ENCODE measurements at regions not wholly inside any gene's neighbourhood (a gene's known extent, or its start where the extent isn't known, plus 50 kb on each side); places are given as distances from the start of the nearest gene placed in this dataset.
"Not testable (repeated sequence)": the region's sequence is repeated elsewhere in the genome, so short reads cannot be mapped to it uniquely, and the experiment has no call there.

DNA sequence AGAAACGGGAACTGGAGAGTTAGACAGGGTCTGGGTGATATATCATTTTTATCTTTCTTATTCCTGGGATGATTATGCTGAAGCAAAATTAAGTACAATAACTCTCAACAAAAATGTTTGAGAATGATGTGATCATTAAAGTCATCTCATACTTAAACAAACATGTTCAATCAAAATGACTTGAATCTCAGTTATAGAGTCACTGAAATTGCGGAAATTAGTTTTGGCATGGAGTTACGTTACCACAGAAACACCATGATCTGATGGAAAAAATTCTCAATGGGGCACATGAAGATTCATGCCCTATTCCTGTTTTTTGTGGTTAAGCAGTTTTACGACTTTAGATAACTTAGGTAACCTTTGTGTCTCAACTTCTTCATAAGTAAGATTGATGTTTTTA is 757.7 kb downstream of the EPHA4 start:
- no peak overlapping the region for H3K4me3 Mint-ChIP-seq
- no peak overlapping the region for H3K27ac Mint-ChIP-seq
- no peaks in the 10 kb centered on the region for H3K27me3 Mint-ChIP-seq
- H3K36me3 Mint-ChIP-seq (ENCODE audit: low read depth): no peaks in the 10 kb centered on the region
- no peaks in the 10 kb centered on the region for H3K4me1 Mint-ChIP-seq (ENCODE audit: low read depth)
- intact Hi-C loops (cut with micrococcal nuclease): no loop called here
- H3K9me3 Mint-ChIP-seq: peaks cover 11% of the 10 kb centered on the region

DNA sequence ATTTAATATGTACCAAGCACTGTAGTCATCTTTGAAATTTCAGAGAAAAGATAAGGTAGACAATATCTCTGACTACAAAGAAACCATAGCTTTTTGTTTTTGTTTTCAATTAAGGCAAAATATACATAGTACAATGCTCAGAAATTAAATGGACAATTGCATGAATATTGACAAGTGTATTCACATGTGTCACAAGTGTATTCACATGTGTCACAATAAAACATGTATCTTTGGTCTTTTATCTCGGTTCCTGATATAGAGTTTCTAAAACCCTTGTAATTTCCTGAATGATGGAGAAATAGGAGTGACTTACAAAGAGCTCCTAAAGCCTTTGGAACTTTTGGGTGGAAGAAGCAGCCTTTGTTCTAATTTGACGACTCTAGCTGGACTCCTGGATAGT is 756.4 kb downstream of the EPHA4 start:
- Mint-ChIP-seq H3K36me3 (ENCODE audit: low read depth) (no peaks in the 10 kb centered on the region), H3K9me3 (peaks cover 14% of the 10 kb centered on the region), H3K4me1 (ENCODE audit: low read depth) (no peaks in the 10 kb centered on the region), H3K27me3 (no peaks in the 10 kb centered on the region), H3K4me3 (no peak overlapping the region), H3K27ac (no peak overlapping the region)
- intact Hi-C loops (cut with micrococcal nuclease): no loop called here

DNA sequence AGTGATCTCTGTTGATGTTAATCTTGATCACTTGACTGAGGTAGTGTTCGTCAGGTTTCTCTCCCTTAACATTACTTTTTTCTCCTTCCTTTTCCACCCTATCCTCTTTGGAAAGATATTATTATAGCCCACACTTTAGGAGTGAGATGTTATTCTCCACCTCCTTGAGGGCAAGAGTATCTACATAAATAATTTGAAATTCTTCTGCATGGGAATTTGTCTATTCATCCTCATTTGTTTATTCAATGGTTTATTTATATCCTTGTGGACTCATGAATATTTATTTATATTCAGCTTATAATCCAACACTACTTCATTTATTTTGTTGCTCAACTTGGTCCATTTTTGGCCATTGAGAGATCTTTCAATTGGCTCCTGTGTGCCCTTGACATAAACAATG is 750.4 kb downstream of the EPHA4 start:
- Mint-ChIP-seq H3K4me1 (ENCODE audit: low read depth) (no peaks in the 10 kb centered on the region), H3K4me3 (no peak overlapping the region), H3K9me3 (peaks cover 38% of the 10 kb centered on the region), H3K27me3 (no peaks in the 10 kb centered on the region), H3K36me3 (ENCODE audit: low read depth) (no peaks in the 10 kb centered on the region), H3K27ac (no peak overlapping the region)
- intact Hi-C loops (cut with micrococcal nuclease): no loop called here

DNA sequence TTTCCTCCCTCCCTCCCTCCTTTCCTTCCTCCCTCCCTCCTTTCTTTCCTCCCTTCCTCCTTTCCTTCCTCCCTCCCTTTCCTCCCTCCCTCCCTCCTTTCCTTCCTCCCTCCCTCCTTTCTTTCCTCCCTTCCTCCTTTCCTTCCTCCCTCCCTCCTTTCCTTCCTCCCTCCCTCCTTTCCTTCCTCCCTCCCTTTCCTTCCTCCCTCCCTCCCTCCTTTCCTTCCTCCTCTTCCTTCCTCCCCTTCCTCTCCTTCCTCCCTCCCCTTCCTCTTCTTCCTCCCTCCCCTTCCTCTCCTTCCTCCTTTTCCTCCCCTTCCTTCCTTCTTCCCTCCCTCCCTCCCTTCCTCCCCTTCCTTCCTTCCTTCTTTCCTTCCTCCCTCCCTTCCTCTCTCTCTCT is 748.5 kb downstream of the EPHA4 start:
- H3K27me3 Mint-ChIP-seq; intact Hi-C loops (cut with micrococcal nuclease); H3K4me3 Mint-ChIP-seq; H3K36me3 Mint-ChIP-seq (ENCODE audit: low read depth); H3K4me1 Mint-ChIP-seq (ENCODE audit: low read depth); H3K27ac Mint-ChIP-seq: not testable (repeated sequence)
- peaks cover 42% of the 10 kb centered on the region for H3K9me3 Mint-ChIP-seq

DNA sequence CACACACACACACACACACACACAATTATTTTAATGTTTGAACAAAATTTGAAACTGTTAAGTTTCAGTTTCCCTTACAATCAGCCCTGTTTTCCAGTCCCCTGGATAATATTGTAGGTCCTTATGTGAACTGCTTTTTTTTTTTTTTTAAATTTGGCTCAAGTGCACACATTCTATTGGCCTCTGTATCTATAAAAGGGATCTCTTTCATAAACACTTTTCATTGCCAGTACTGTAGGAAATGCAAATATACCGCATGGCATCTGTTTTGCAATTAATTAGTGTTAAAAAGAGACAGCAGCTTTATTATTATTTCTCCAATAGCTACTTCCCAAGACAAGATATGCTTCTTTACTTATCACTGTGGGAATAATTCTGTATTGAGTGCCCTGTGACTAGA is 738.7 kb downstream of the EPHA4 start:
- Mint-ChIP-seq H3K27me3 (no peaks in the 10 kb centered on the region), H3K4me1 (ENCODE audit: low read depth) (no peaks in the 10 kb centered on the region), H3K9me3 (peaks cover 4% of the 10 kb centered on the region), H3K36me3 (ENCODE audit: low read depth) (no peaks in the 10 kb centered on the region), H3K4me3 (no peak overlapping the region), H3K27ac (no peak overlapping the region)
- intact Hi-C loops (cut with micrococcal nuclease): no loop called here

- Mint-ChIP-seq H3K27ac (no peak overlapping the region), H3K4me1 (ENCODE audit: low read depth) (no peaks in the 10 kb centered on the region), H3K27me3 (no peaks in the 10 kb centered on the region), H3K9me3 (no peaks in the 10 kb centered on the region), H3K36me3 (ENCODE audit: low read depth) (no peaks in the 10 kb centered on the region), H3K4me3 (no peak overlapping the region)
- intact Hi-C loops (cut with micrococcal nuclease): no loop called here
These were observed 736.5 kb downstream of the EPHA4 start for GRCh38 chr2:220835583-220835982.

- H3K9me3 Mint-ChIP-seq: no peaks in the 10 kb centered on the region
- intact Hi-C loops (cut with micrococcal nuclease): no loop called here
- no peaks in the 10 kb centered on the region for H3K4me1 Mint-ChIP-seq (ENCODE audit: low read depth)
- no peak overlapping the region for H3K4me3 Mint-ChIP-seq
- no peak overlapping the region for H3K27ac Mint-ChIP-seq
- no peaks in the 10 kb centered on the region for H3K27me3 Mint-ChIP-seq
- H3K36me3 Mint-ChIP-seq (ENCODE audit: low read depth): no peaks in the 10 kb centered on the region
These were observed 734.9 kb downstream of the EPHA4 start for GRCh38 chr2:220837226-220837625.

DNA sequence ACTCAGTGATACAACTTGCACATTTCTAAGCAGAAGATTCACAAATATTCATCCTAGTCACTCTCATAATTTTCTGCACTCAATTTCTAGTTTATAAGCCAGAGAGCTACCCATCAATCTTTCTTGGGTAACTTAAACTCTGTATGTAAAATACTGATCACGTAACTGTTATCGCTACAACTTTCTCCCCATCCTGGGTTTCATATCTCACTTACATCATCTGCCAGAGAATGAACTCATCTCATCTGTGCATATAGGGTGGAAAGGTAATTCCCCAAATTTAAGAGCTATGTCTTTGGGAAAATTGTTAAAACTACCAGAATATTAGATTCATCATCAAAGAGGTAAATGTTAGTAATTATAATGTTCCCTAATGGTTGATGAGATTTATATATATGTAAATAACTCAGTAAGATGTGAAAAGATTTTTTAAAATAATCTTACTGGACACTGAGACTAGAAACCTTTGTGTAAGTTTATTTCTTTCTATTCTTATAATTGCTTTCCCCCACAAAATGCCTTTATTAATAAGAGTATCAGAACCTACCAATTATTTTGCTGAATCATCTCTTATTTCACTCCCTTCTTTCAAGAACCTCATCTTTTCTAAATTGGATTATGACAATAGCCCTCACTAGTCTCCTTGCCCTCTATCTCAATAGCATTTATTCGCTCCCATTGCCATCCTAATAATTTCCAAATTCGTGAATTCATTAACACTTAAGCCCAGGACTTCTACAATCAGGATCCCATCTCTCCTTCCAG is 729.0 kb downstream of the EPHA4 start:
- intact Hi-C loops (cut with micrococcal nuclease): no loop called here
- Mint-ChIP-seq H3K27me3 (no peaks in the 10 kb centered on the region), H3K4me1 (ENCODE audit: low read depth) (no peaks in the 10 kb centered on the region), H3K36me3 (ENCODE audit: low read depth) (no peaks in the 10 kb centered on the region), H3K27ac (no peak overlapping the region), H3K4me3 (no peak overlapping the region), H3K9me3 (peaks cover 7% of the 10 kb centered on the region)

DNA sequence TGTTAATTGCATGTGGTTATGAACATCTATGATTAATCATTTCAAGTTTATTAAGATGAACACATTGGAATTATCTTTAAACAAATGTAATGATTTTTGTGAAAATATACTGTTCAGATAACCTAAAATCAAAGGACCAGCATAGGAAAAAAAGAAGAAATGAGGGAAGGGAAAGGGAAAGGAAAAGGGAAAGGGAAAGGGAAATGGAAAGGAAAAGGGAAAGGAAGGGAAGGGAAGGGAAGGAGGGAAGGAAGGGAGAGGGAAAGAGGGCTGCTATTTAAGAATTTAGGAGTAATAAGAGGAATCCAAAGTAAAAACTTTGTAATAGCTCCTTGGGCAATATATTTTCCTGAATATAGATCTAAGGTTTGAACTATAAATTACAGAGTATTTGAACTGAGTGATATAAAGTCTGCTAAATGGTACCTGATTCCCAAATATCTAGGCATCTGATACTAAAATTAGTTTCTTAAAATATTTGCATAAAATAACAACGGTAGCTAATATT is 726.3 kb downstream of the EPHA4 start:
- no peak overlapping the region for H3K4me3 Mint-ChIP-seq
- intact Hi-C loops (cut with micrococcal nuclease): no loop called here
- peaks cover 17% of the 10 kb centered on the region for H3K9me3 Mint-ChIP-seq
- H3K27me3 Mint-ChIP-seq: no peaks in the 10 kb centered on the region
- H3K27ac Mint-ChIP-seq: no peak overlapping the region
- no peaks in the 10 kb centered on the region for H3K36me3 Mint-ChIP-seq (ENCODE audit: low read depth)
- H3K4me1 Mint-ChIP-seq (ENCODE audit: low read depth): no peaks in the 10 kb centered on the region

GRCh38 chr2:220847006-220847405 is 725.1 kb downstream of the EPHA4 start:
- Mint-ChIP-seq H3K27me3 (no peaks in the 10 kb centered on the region), H3K4me1 (ENCODE audit: low read depth) (no peaks in the 10 kb centered on the region), H3K9me3 (peaks cover 24% of the 10 kb centered on the region), H3K4me3 (no peak overlapping the region), H3K27ac (no peak overlapping the region), H3K36me3 (ENCODE audit: low read depth) (no peaks in the 10 kb centered on the region)
- intact Hi-C loops (cut with micrococcal nuclease): no loop called here

DNA sequence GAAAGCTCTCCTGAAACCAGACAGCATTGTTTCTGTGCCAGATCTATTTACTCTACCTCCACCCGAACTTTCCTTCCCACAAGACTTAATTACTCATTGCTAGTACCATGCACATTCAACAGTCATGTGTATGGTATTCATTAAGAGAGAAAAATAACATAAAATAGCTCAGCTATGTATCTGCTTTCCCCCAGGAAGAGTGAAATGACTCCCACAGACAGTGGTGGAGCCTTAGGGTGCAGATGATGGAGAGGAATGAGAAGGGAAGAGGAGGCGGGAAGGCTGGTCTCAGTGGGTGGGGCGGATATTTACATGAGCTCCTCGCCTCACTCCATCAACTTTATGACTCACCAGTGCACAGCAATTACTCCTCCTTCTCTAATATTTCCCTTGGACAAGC is 724.5 kb downstream of the EPHA4 start:
- intact Hi-C loops (cut with micrococcal nuclease): no loop called here
- H3K4me1 Mint-ChIP-seq (ENCODE audit: low read depth): no peaks in the 10 kb centered on the region
- no peak overlapping the region for H3K27ac Mint-ChIP-seq
- no peak overlapping the region for H3K4me3 Mint-ChIP-seq
- H3K27me3 Mint-ChIP-seq: no peaks in the 10 kb centered on the region
- peaks cover 24% of the 10 kb centered on the region for H3K9me3 Mint-ChIP-seq
- H3K36me3 Mint-ChIP-seq (ENCODE audit: low read depth): no peaks in the 10 kb centered on the region

DNA sequence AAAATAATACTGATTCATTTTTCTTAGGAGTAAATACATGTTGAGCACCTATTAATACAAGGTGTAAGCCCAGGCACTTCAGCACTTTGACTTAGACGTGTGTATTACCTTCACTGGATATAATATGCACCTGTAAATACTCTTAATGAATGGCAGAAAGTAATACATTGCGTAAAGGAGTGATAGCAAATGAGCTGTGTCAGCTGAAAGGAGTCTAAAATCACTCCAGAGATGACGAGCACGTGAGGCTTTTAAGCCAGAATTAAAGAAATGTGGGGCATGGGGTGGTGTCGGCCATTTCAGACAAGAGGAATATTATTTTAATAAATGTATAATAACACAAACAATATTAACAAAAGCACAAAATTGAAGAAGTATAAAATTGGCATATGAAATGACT is 722.7 kb downstream of the EPHA4 start:
- intact Hi-C loops (cut with micrococcal nuclease): no loop called here
- Mint-ChIP-seq H3K4me1 (ENCODE audit: low read depth) (no peaks in the 10 kb centered on the region), H3K27ac (no peak overlapping the region), H3K9me3 (peaks cover 37% of the 10 kb centered on the region), H3K27me3 (no peaks in the 10 kb centered on the region), H3K4me3 (no peak overlapping the region), H3K36me3 (ENCODE audit: low read depth) (no peaks in the 10 kb centered on the region)

DNA sequence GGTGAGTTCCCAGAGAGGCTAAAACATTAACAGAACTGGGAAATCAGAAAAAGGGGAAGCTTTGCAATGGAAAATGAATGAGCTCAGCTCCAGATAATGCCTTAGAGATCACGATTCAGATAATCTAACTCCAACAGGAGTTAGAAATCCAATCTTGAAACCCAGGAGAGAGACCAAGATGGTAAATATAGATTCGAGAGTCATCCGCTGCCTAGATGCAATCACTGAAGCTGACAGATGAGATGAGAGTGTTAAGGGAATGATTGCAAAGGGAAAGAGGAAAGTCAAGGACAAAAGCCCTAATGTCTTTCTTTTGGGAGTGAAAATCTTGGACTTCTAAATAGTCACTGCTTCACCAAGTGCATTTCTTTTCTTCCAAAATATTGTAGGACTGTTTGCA is 722.0 kb downstream of the EPHA4 start:
- no peaks in the 10 kb centered on the region for H3K36me3 Mint-ChIP-seq (ENCODE audit: low read depth)
- peaks cover 37% of the 10 kb centered on the region for H3K9me3 Mint-ChIP-seq
- no peaks in the 10 kb centered on the region for H3K4me1 Mint-ChIP-seq (ENCODE audit: low read depth)
- H3K27ac Mint-ChIP-seq: no peak overlapping the region
- no peaks in the 10 kb centered on the region for H3K27me3 Mint-ChIP-seq
- intact Hi-C loops (cut with micrococcal nuclease): no loop called here
- H3K4me3 Mint-ChIP-seq: no peak overlapping the region

DNA sequence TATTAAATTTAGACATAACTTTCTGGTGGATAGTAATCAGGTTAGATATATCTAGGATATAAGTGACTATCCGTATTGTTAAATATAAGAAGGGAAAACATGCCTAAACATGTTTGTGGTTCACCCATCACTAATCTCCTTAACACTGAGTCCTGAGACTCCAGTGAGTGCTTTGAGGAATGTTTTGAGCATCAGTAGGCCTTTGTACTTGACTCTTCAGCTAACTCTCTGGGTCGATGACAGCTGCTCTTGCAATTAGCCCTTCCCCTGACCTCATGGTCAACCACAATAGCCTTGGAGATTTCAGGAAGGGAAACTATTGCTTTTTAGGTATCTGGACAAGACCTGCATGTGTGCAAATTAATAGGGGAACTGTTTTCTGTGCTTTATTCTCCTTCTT is 716.8 kb downstream of the EPHA4 start:
- Mint-ChIP-seq H3K36me3 (ENCODE audit: low read depth) (no peaks in the 10 kb centered on the region), H3K4me3 (no peak overlapping the region), H3K27ac (no peak overlapping the region), H3K9me3 (peaks cover 23% of the 10 kb centered on the region), H3K27me3 (no peaks in the 10 kb centered on the region), H3K4me1 (ENCODE audit: low read depth) (no peaks in the 10 kb centered on the region)
- intact Hi-C loops (cut with micrococcal nuclease): no loop called here

DNA sequence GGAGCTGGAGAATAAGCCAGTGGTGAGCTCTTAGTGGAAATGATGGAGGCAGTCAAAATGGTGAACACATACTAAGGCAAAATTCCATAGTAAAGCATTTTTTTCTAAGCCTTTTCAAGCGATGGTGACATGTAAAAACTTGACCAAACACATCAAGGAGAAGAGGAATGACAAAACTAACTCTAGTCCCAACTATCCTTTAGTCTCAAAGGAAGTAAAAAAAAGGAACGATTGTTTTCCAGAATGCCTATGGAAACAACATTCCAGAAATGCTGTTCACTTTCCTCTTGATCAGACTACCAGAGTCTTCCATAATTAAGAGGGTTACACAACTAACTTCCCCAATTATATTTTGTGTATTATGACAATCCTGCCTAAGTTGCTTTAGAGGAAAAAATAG is 715.6 kb downstream of the EPHA4 start:
- Mint-ChIP-seq H3K9me3 (peaks cover 17% of the 10 kb centered on the region), H3K4me1 (ENCODE audit: low read depth) (no peaks in the 10 kb centered on the region), H3K36me3 (ENCODE audit: low read depth) (no peaks in the 10 kb centered on the region), H3K4me3 (no peak overlapping the region), H3K27ac (no peak overlapping the region), H3K27me3 (no peaks in the 10 kb centered on the region)
- intact Hi-C loops (cut with micrococcal nuclease): no loop called here
